ENCODE measurements at regions not wholly inside any gene's neighbourhood (a gene's known extent, or its start where the extent isn't known, plus 50 kb on each side); places are given as distances from the start of the nearest gene placed in this dataset.

DNA sequence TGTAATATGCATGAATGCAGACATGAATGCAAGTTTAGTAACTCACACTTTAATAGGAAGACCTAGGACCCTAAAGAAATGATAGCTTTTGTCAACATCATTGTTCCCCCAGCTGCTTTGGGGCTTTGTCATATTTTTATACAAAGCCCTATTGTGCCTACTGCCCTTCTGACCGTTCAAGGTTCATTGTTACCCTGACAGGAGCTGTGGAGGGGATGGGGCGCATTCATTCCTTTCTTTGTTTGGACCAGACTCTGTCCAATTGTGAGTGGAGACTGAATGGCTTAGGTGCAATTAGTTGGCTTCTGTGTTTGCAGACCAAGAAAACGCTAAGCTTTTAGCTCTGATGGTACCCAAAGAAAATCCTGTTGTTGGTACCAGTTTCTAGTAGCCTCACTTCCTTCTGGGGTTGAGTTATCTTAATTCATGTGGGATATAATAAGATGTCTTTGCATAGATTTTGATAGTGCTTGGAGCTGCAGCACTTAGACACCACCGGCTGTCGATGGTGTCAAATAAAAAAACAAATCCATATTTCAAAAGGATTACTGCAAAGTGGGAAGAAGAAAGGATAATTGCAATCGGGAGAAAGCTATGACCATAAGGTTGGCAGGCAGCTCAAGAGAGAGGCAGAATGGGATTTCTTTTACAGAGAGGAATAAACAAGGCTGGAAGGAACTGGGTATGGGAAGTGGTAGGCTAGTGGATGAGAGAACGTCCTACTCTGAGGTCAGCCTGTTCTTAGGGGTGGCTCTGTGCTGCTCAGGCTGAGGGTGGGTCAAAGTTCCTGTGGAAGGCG is 133.9 kb upstream of the TMTC4 start:
- TF ChIP-seq, protein P1, sequence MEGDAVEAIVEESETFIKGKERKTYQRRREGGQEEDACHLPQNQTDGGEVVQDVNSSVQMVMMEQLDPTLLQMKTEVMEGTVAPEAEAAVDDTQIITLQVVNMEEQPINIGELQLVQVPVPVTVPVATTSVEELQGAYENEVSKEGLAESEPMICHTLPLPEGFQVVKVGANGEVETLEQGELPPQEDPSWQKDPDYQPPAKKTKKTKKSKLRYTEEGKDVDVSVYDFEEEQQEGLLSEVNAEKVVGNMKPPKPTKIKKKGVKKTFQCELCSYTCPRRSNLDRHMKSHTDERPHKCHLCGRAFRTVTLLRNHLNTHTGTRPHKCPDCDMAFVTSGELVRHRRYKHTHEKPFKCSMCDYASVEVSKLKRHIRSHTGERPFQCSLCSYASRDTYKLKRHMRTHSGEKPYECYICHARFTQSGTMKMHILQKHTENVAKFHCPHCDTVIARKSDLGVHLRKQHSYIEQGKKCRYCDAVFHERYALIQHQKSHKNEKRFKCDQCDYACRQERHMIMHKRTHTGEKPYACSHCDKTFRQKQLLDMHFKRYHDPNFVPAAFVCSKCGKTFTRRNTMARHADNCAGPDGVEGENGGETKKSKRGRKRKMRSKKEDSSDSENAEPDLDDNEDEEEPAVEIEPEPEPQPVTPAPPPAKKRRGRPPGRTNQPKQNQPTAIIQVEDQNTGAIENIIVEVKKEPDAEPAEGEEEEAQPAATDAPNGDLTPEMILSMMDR (IDR thresholded peaks at IDR 0.05): no peak
- no peak for TF ChIP-seq POLR2A (IDR thresholded peaks at IDR 0.05)

Measured in vagina (tissue), 2 donors.